HepG2 (cell line): ENCODE measurements at regions not wholly inside any gene's neighbourhood (a gene's known extent, or its start where the extent isn't known, plus 50 kb on each side); places are given as distances from the start of the nearest gene placed in this dataset.
"Not testable (repeated sequence)": the region's sequence is repeated elsewhere in the genome, so short reads cannot be mapped to it uniquely, and the experiment has no call there.

Source experiments
- ATAC-seq: fragments of 200-7000 bp; cut with Tn5 transposase; 3 replicates; pipeline ENCODE4 v1.9.1; 2020; ENCODE audit warnings: mild to moderate bottlenecking, moderate library complexity
- BruUV-seq: library from RNA; stranded (reverse); fragments of 400-500 nt; replicated peaks from 2 replicates; lab custom pipeline; 2021; lab: Mats Ljungman, UMichigan
- CTCF ChIA-PET: fragments of 300-600 bp; formaldehyde crosslinking; extraction: SDS; loops from one replicate; lab custom pipeline; 2021; ENCODE audit warnings: low total read pairs, inconsistent platforms, low intra/inter-chr PET ratio; lab: Yijun Ruan, JAX
- POLR2A ChIA-PET: fragments of 350-600 bp; sonication (Branson Sonifier 250); formaldehyde crosslinking; loops from one replicate; lab custom pipeline; 2020; ENCODE audit warnings: antibody characterized with exemption, inconsistent platforms; lab: Yijun Ruan, JAX
- DNase-seq: peaks from one replicate; pipeline ENCODE4 v3.0.0-alpha.2; 2015; ENCODE audit warnings: low spot score
- FAIRE-seq: peaks from 3 replicates; lab custom pipeline; 2011; peaks lifted over from hg19 to GRCh38; lab: Jason Lieb, UNC
- H2AFZ ChIP-seq: one replicate; pipeline ENCODE4 v1.6.1; 2011; ENCODE audit warnings: low read length, inconsistent platforms
- H3K27ac ChIP-seq: fragments of 300-600 bp; 3 replicates; pipeline ENCODE4 v1.8.0; 2011; ENCODE audit warnings: mixed run types, mild to moderate bottlenecking, mixed read lengths, low read length, inconsistent platforms; ENCODE audit not compliant: insufficient read depth; ENCODE audit errors: extremely low read length
- H3K27me3 ChIP-seq, 2 experiments: fragments of 200-600 bp in 1 of 2; 2 replicates in 1 of 2; 3 replicates in 1 of 2; pipeline versions ENCODE4 v1.6.0 to v1.8.0; 2011; ENCODE audit warnings: low read length in 2 of 2, mild to moderate bottlenecking in 2 of 2, moderate library complexity in 2 of 2, inconsistent platforms in 1 of 2; ENCODE audit not compliant: insufficient read depth in 2 of 2, control insufficient read depth in 1 of 2
- H3K36me3 ChIP-seq, 2 experiments: fragments of 200-600 bp in 1 of 2; replicated peaks in 1 of 2; 2 replicates in 1 of 2; 3 replicates in 1 of 2; pipeline versions ENCODE4 v1.5.1 to v1.8.0; 2011; ENCODE audit warnings: low read length in 2 of 2, inconsistent platforms in 1 of 2; ENCODE audit not compliant: insufficient read depth in 2 of 2, control insufficient read depth in 1 of 2
- H3K4me1 ChIP-seq: 2 replicates; pipeline ENCODE4 v1.5.1; 2012; ENCODE audit warnings: low read length, inconsistent platforms; ENCODE audit not compliant: insufficient read depth
- H3K4me2 ChIP-seq: 2 replicates; pipeline ENCODE4 v1.6.0; 2011; ENCODE audit warnings: low read depth, low read length, inconsistent platforms
- H3K4me3 ChIP-seq, 3 experiments: fragments of 200-600 bp in 1 of 3; sonication (generic), shearing (Covaris generic) in 1 of 3; replicated peaks in 1 of 3; 2 replicates each; pipeline ENCODE4 v1.5.1; 2011 to 2016; ENCODE audit warnings: low read length in 3 of 3, inconsistent platforms in 2 of 3, low read depth in 2 of 3, mild to moderate bottlenecking in 2 of 3, control low read depth in 1 of 3, mixed read lengths in 1 of 3; ENCODE audit not compliant: insufficient read depth in 1 of 3
- H3K79me2 ChIP-seq: one replicate; pipeline ENCODE4 v1.6.1; 2011; ENCODE audit warnings: low read length, inconsistent platforms; ENCODE audit not compliant: insufficient read depth
- H3K9ac ChIP-seq: 2 replicates; pipeline ENCODE4 v1.6.0; 2011; ENCODE audit warnings: mild to moderate bottlenecking, low read depth, low read length, inconsistent platforms; ENCODE audit not compliant: insufficient read depth
- H3K9me3 ChIP-seq: 2 replicates; pipeline ENCODE4 v1.5.1; 2012; ENCODE audit warnings: mild to moderate bottlenecking, low read length
- H4K20me1 ChIP-seq: 2 replicates; pipeline ENCODE4 v1.6.0; 2011; ENCODE audit warnings: inconsistent platforms, mild to moderate bottlenecking, low read length, moderate library complexity; ENCODE audit not compliant: insufficient read depth
- WGBS: methylation state at CpG from one replicate; pipeline ENCODE4 v1.1.6; 2017; ENCODE audit warnings: low lambda C conversion rate; 5-methylcytosine and 5-hydroxymethylcytosine counted together
- in situ Hi-C: cut with HindIII; loops from 2 replicates; pipeline ENCODE4 v1.10.0; 2017; ENCODE audit warnings: low pct_unique_long_range_greater_than_20kb; ENCODE audit not compliant: extremely low pct_ligation_motif_present
- intact Hi-C: fragments of 100-400 bp; cut with micrococcal nuclease; formaldehyde crosslinking; loops from one replicate; pipeline ENCODE4 v1.10.0; 2022; ENCODE audit not compliant: unreplicated experiment
- TF ChIP-seq, protein P1 (sequence below), 2 experiments: fragments of 450-650 bp in 1 of 2; sonication (generic) in 1 of 2; formaldehyde crosslinking in 1 of 2; IDR thresholded peaks; 2 replicates each; pipeline versions ENCODE4 v1.6.1 to v1.8.0; 2016 to 2022; ENCODE audit warnings: antibody characterized with exemption in 1 of 2, mild to moderate bottlenecking in 1 of 2, missing genetic modification reagents in 1 of 2

GRCh38 chr3:125774433-125775034 lies 179.2 kb upstream of the OSBPL11 start (continued):
- TF ChIP-seq, protein P1, sequence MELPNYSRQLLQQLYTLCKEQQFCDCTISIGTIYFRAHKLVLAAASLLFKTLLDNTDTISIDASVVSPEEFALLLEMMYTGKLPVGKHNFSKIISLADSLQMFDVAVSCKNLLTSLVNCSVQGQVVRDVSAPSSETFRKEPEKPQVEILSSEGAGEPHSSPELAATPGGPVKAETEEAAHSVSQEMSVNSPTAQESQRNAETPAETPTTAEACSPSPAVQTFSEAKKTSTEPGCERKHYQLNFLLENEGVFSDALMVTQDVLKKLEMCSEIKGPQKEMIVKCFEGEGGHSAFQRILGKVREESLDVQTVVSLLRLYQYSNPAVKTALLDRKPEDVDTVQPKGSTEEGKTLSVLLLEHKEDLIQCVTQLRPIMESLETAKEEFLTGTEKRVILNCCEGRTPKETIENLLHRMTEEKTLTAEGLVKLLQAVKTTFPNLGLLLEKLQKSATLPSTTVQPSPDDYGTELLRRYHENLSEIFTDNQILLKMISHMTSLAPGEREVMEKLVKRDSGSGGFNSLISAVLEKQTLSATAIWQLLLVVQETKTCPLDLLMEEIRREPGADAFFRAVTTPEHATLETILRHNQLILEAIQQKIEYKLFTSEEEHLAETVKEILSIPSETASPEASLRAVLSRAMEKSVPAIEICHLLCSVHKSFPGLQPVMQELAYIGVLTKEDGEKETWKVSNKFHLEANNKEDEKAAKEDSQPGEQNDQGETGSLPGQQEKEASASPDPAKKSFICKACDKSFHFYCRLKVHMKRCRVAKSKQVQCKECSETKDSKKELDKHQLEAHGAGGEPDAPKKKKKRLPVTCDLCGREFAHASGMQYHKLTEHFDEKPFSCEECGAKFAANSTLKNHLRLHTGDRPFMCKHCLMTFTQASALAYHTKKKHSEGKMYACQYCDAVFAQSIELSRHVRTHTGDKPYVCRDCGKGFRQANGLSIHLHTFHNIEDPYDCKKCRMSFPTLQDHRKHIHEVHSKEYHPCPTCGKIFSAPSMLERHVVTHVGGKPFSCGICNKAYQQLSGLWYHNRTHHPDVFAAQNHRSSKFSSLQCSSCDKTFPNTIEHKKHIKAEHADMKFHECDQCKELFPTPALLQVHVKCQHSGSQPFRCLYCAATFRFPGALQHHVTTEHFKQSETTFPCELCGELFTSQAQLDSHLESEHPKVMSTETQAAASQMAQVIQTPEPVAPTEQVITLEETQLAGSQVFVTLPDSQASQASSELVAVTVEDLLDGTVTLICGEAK (IDR thresholded peaks at IDR 0.05): peak; percentile 55; the same call in 1 of the 2 replicates
- TF ChIP-seq, protein P1 (CRISPR knock-in tag; IDR thresholded peaks at IDR 0.05): peak; percentile 97

DNA sequence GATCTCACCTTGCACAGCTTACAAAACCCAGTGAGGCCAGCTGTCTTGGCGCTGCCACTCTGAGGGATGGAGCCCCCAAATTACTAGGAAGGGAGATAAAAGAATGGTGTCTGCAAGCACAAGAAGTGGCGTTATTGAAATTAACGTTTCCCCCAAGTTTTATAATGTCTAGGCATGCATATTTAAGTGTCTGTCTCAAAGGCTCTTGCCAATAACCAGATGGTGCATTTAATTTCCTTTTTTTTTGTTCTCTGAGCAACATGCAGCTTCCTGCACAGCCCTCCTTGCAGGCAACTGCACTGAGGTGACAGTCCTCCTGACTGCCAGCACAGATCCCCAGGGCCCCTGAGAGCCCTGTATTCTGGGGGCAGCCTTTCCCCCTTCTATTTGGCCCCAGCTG lies 179.8 kb upstream of the OSBPL11 start:
- DNase-seq, H3K27me3 ChIP-seq, intact Hi-C loops, H3K4me3 ChIP-seq, BruUV-seq, H4K20me1 ChIP-seq, H3K36me3 ChIP-seq, H3K27ac ChIP-seq, CTCF ChIA-PET, in situ Hi-C loops, H2AFZ ChIP-seq, H3K9me3 ChIP-seq, H3K9ac ChIP-seq, H3K4me2 ChIP-seq, POLR2A ChIA-PET, ATAC-seq, H3K79me2 ChIP-seq, H3K4me1 ChIP-seq, FAIRE-seq: not testable (repeated sequence)
- WGBS: 59% methylated on average over 3 of the region's 3 CpGs

- H3K27me3 ChIP-seq, ATAC-seq, H3K79me2 ChIP-seq, FAIRE-seq, H3K9ac ChIP-seq, H3K27ac ChIP-seq, H3K4me2 ChIP-seq, H3K4me1 ChIP-seq, H3K4me3 ChIP-seq, H3K36me3 ChIP-seq, POLR2A ChIA-PET, DNase-seq, CTCF ChIA-PET, intact Hi-C loops, BruUV-seq, H3K9me3 ChIP-seq, H2AFZ ChIP-seq, in situ Hi-C loops, H4K20me1 ChIP-seq: not testable (repeated sequence)
- 37% methylated on average over 6 of the region's 7 CpGs for WGBS
These were observed 180.5 kb upstream of the OSBPL11 start for GRCh38 chr3:125775606-125776294.
